NT2/D1 (cell line): ENCODE measurements at regions not wholly inside any gene's neighbourhood (a gene's known extent, or its start where the extent isn't known, plus 50 kb on each side); places are given as distances from the start of the nearest gene placed in this dataset.

Experiments used
- SUZ12 ChIP-seq: IDR thresholded peaks from 2 replicates; pipeline ENCODE4 v1.6.1; 2011; ENCODE audit not compliant: insufficient read length, insufficient read depth; ENCODE audit errors: extremely low read depth
- YY1 ChIP-seq: IDR thresholded peaks from 2 replicates; pipeline ENCODE4 v1.6.1; 2011; ENCODE audit not compliant: insufficient read length, insufficient read depth
- ZNF274 ChIP-seq: IDR thresholded peaks from 2 replicates; pipeline ENCODE4 v1.6.1; 2011; ENCODE audit warnings: mild to moderate bottlenecking, low read depth, low read length

GRCh38 chrX:69024161-69024736 is 141.0 kb downstream of the PJA1 start:
- TF ChIP-seq YY1: no peak
- TF ChIP-seq SUZ12: no peak
- no peak for TF ChIP-seq ZNF274
